ENCODE measurements at regions not wholly inside any gene's neighbourhood (a gene's known extent, or its start where the extent isn't known, plus 50 kb on each side); places are given as distances from the start of the nearest gene placed in this dataset.
A peak's percentile ranks its signal among the peaks of the same experiment; 100 is the strongest.

DNA sequence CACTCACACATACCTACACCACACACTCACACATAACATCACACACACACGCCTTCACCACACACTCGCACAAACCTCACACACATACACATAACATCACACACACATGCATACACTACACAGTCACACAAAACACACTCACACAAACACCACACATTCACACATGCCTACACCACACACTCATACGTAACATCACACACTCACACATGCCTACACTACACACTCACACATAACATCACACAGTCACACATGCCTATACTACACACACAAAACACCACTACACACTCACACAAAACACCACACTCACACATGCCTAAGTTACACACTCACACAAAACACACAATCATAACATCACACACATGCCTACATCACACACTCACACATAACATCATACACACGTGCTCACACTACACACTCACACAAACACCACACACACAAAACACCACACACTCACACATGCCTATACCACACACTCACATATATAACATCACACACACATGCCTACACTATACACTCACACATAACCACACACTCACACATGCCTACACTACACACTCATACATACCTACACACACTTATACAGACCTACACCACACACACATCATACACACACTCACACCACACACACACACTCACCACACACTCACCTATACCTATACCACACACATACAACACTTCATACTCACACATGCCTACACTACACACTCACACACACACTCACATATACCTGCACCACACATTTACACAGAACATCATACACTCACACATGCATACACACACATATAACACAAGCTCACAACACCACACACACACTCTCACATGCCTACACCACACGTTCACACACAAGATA lies 383.5 kb downstream of the C6orf118 start:
- 80 to 83% methylated on average over 5 of the region's 5 CpGs for WGBS, 2 donors (ENCODE audit: low coverage in 1 of 2)
- Histone ChIP-seq H3K4me3 (no peak overlapping the region), H3K36me3 (no peaks in the 10 kb centered on the region), H3K27ac (no peak overlapping the region), H3K9me3 (no peaks in the 10 kb centered on the region), H3K4me1 (peaks cover 0 to 17% (median 0%) of the 10 kb centered on the region in 3 donors), H3K27me3 (no peaks in the 10 kb centered on the region)
- peak; percentile 25 for ATAC-seq
- TF ChIP-seq EP300 (IDR thresholded peaks at IDR 0.05) (no peak), POLR2A (IDR thresholded peaks at IDR 0.05) (no peak), POLR2AphosphoS5 (IDR thresholded peaks at IDR 0.05) (no peak)
- TF ChIP-seq, protein P1, sequence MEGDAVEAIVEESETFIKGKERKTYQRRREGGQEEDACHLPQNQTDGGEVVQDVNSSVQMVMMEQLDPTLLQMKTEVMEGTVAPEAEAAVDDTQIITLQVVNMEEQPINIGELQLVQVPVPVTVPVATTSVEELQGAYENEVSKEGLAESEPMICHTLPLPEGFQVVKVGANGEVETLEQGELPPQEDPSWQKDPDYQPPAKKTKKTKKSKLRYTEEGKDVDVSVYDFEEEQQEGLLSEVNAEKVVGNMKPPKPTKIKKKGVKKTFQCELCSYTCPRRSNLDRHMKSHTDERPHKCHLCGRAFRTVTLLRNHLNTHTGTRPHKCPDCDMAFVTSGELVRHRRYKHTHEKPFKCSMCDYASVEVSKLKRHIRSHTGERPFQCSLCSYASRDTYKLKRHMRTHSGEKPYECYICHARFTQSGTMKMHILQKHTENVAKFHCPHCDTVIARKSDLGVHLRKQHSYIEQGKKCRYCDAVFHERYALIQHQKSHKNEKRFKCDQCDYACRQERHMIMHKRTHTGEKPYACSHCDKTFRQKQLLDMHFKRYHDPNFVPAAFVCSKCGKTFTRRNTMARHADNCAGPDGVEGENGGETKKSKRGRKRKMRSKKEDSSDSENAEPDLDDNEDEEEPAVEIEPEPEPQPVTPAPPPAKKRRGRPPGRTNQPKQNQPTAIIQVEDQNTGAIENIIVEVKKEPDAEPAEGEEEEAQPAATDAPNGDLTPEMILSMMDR (IDR thresholded peaks at IDR 0.05) = no peak

DNA sequence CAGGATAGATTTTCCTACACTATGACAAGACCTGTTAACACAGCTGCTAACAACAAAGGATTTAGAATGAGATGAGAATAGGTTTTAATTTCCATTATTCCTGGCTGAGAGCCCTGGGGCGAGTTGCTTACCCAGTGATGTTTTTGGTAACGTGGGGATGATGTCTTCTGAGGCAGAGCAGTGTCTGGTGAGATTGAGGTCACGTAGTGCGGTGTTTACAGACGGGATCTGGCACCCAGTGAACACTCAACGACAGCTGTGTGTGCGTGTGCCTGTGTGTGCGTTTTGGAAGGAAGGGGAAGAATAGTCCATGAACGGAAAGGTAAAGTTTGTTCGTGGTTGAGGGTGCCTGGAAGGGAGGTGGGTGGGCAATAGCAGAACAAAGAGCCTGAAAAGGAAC lies 384.7 kb downstream of the C6orf118 start:
- WGBS, 2 donors (ENCODE audit: low coverage in 1 of 2) = 10 to 28% methylated on average over 9 to 10 of the region's 10 CpGs

DNA sequence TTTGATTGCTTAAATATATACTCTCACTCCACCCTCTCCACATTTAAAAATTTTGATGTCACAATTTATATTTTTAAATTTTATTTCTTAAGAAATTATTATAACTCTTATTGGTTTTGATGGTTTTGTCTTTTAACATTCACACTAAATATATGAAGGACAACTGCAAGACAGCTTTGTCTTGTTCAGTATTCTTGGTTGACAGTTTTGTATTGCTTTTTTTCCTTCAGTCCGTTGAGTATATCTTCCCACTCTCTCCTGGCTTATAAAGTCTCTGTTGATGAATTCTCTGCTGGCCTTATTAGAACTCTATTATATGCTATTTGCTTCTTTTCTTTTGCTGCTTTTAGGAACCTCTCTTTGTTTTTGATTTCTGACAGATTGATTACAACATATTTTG lies 392.2 kb downstream of the C6orf118 start:
- Histone ChIP-seq H3K4me3 (no peak overlapping the region), H3K36me3 (no peaks in the 10 kb centered on the region), H3K27ac (no peak overlapping the region), H3K27me3 (no peaks in the 10 kb centered on the region), H3K9me3 (peaks cover 0 to 12% (median 0%) of the 10 kb centered on the region in 3 donors), H3K4me1 (peaks cover 0 to 4% (median 0%) of the 10 kb centered on the region in 3 donors)
- 70 to 71% methylated on average over 1 of the region's 1 CpG for WGBS, 2 donors (ENCODE audit: low coverage in 1 of 2)
- no peak for ATAC-seq
- no peak for TF ChIP-seq POLR2A (IDR thresholded peaks at IDR 0.05)
- TF ChIP-seq, protein P1 (IDR thresholded peaks at IDR 0.05) = no peak
- no peak for TF ChIP-seq EP300 (IDR thresholded peaks at IDR 0.05)
- no peak for TF ChIP-seq POLR2AphosphoS5 (IDR thresholded peaks at IDR 0.05)

More for the DNA sequence above, 384.7 kb downstream of the C6orf118 start:
- no peak for ATAC-seq
- no peaks in the 10 kb centered on the region for H3K9me3 ChIP-seq
- TF ChIP-seq, protein P1 (IDR thresholded peaks at IDR 0.05) = no peak
- TF ChIP-seq POLR2A (IDR thresholded peaks at IDR 0.05) = no peak
- TF ChIP-seq POLR2AphosphoS5 (IDR thresholded peaks at IDR 0.05) = no peak
- TF ChIP-seq EP300 (IDR thresholded peaks at IDR 0.05) = no peak
- no peaks in the 10 kb centered on the region for H3K27me3 ChIP-seq
- H3K4me3 ChIP-seq = no peak overlapping the region
- no peak overlapping the region for H3K27ac ChIP-seq
- H3K4me1 ChIP-seq = peaks cover 0 to 17% (median 0%) of the 10 kb centered on the region in 3 donors
- no peaks in the 10 kb centered on the region for H3K36me3 ChIP-seq

DNA sequence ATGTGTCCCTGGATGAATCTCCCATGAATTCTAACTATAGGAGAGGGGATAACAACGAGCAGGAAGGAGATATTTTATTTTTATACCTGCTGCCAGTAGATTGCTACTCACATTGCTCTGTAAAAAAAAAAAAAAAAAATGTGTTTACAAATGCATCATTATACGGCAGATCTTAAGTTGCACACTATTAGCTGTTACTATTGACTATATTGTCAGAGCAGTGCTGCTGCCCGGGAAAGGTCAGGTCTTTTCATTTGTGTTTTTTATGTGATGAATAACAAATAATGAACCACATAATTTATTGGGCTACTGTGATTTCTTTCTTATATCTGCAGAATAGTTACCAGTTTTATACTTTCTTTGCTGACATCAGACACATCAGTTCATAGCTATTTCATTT lies 393.3 kb downstream of the C6orf118 start:
- no peak for TF ChIP-seq POLR2AphosphoS5 (IDR thresholded peaks at IDR 0.05)
- no peak for TF ChIP-seq POLR2A (IDR thresholded peaks at IDR 0.05)
- no peak overlapping the region for H3K4me3 ChIP-seq
- ATAC-seq = no peak
- no peaks in the 10 kb centered on the region for H3K27me3 ChIP-seq
- H3K9me3 ChIP-seq = peaks cover 0 to 12% (median 0%) of the 10 kb centered on the region in 3 donors
- no peak overlapping the region for H3K27ac ChIP-seq
- WGBS, 2 donors (ENCODE audit: low coverage in 1 of 2) = 63 to 73% methylated on average over 2 to 3 of the region's 3 CpGs
- peaks cover 0 to 15% (median 0%) of the 10 kb centered on the region in 3 donors for H3K4me1 ChIP-seq
- no peaks in the 10 kb centered on the region for H3K36me3 ChIP-seq

DNA sequence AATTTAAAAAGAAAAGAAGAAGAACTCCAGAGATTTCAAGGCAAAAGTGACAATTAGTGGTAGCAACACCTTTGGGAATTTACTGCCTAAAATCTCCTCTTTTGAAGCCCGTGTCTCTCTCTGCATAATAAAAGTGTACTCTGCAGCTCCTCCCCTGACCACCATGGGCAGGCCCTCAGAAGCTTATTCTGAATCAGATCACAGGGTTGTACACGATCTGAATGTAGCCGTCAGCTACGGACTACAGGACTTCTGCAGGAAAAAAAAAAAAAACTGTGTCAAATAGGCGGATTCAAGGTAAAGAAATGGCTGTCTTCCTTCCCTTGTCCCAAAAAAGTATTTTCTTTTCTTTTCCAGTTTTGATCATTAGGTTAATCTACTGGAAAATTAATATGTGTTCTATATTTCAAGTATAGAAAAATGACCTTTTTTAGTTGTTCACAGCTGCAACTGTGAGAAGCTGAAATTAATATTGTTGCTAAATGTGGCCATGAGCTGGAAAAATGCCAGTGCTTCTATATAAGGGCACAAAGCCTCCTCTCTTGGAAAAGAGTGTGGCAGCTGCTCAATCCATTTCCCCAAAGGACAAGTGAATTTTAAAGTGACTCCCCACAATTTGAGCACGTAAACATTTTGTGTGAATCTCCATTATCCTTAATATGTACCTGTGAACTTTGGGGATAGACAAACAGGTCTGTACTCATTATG lies 397.4 kb downstream of the C6orf118 start:
- peak overlapping the region; percentile 11 to 13 for H3K4me3 ChIP-seq

More for the DNA sequence above, 397.4 kb downstream of the C6orf118 start:
- 14 to 20% methylated on average over 6 of the region's 6 CpGs for WGBS, 2 donors (ENCODE audit: low coverage in 1 of 2)
- H3K27ac ChIP-seq = no peak overlapping the region
- H3K4me1 ChIP-seq = peaks cover 0 to 20% (median 0%) of the 10 kb centered on the region in 3 donors
- TF ChIP-seq, protein P1 (IDR thresholded peaks at IDR 0.05) = no peak
- TF ChIP-seq POLR2AphosphoS5 (IDR thresholded peaks at IDR 0.05) = no peak
- TF ChIP-seq EP300 (IDR thresholded peaks at IDR 0.05) = no peak
- no peak for TF ChIP-seq POLR2A (IDR thresholded peaks at IDR 0.05)
- peaks cover 0 to 6% (median 0%) of the 10 kb centered on the region in 3 donors for H3K9me3 ChIP-seq
- H3K27me3 ChIP-seq = no peaks in the 10 kb centered on the region
- no peaks in the 10 kb centered on the region for H3K36me3 ChIP-seq
- ATAC-seq = no peak
